Naive B cell (primary cell): ENCODE measurements at regions not wholly inside any gene's neighbourhood (a gene's known extent, or its start where the extent isn't known, plus 50 kb on each side); places are given as distances from the start of the nearest gene placed in this dataset.
"Not testable (repeated sequence)": the region's sequence is repeated elsewhere in the genome, so short reads cannot be mapped to it uniquely, and the experiment has no call there.

Experiments
- ATAC-seq, 2 donors: fragments of 150-1000 bp; cut with Tn5 transposase; 2 replicates each; pipeline ENCODE4 v1.10.0; 2021; ENCODE audit warnings: low read depth in 2 of 2, mild to moderate bottlenecking in 2 of 2, moderate library complexity in 2 of 2
- DNase-seq: peaks from one replicate; pipeline ENCODE4 v3.0.0; 2022
- H3K27ac Mint-ChIP-seq, 6 donors: one replicate each; pipeline ENCODE4 v1.8.0; 2020 to 2022; ENCODE audit warnings: mild to moderate bottlenecking in 6 of 6, mixed read lengths in 6 of 6, moderate library complexity in 5 of 6, inconsistent platforms in 2 of 6
- H3K27me3 Mint-ChIP-seq, 3 donors: one replicate each; pipeline ENCODE4 v1.8.0; 2021 to 2022; ENCODE audit warnings: mixed read lengths in 3 of 3, mild to moderate bottlenecking in 1 of 3
- H3K36me3 Mint-ChIP-seq, 2 donors: one replicate each; pipeline ENCODE4 v1.8.0; 2020 to 2022; ENCODE audit warnings: mixed read lengths in 2 of 2, inconsistent platforms in 1 of 2, mild to moderate bottlenecking in 1 of 2
- H3K4me1 Mint-ChIP-seq, 3 donors: one replicate each; pipeline ENCODE4 v1.8.0; 2020 to 2022; ENCODE audit warnings: mixed read lengths in 3 of 3, inconsistent platforms in 1 of 3, mild to moderate bottlenecking in 1 of 3, moderate library complexity in 1 of 3
- H3K4me3 Mint-ChIP-seq, 8 donors: one replicate each; pipeline ENCODE4 v1.8.0; 2020 to 2022; ENCODE audit warnings: mild to moderate bottlenecking in 8 of 8, mixed read lengths in 8 of 8, moderate library complexity in 8 of 8, inconsistent platforms in 2 of 8
- H3K9me3 Mint-ChIP-seq, 7 donors: one replicate each; pipeline ENCODE4 v1.8.0; 2020 to 2022; ENCODE audit warnings: mixed read lengths in 7 of 7, mild to moderate bottlenecking in 5 of 7, inconsistent platforms in 2 of 7, moderate library complexity in 1 of 7

GRCh38 chr4:66539745-66540144 is 869.5 kb upstream of the EPHA5 start:
- Mint-ChIP-seq H3K9me3 (peaks cover 0 to 4% (median 0%) of the 10 kb centered on the region in 7 donors), H3K4me3 (no peak overlapping the region), H3K27ac (no peak overlapping the region), H3K4me1 (no peaks in the 10 kb centered on the region), H3K36me3 (peaks cover 0 to 4% of the 10 kb centered on the region in 2 donors), H3K27me3 (no peaks in the 10 kb centered on the region)
- DNase-seq: no peak
- no peak for ATAC-seq

- DNase-seq (no peak), ATAC-seq (no peak)
- Mint-ChIP-seq H3K27ac (no peak overlapping the region), H3K9me3 (peaks cover 0 to 16% (median 3%) of the 10 kb centered on the region in 7 donors), H3K27me3 (no peaks in the 10 kb centered on the region), H3K4me3 (no peak overlapping the region), H3K4me1 (no peaks in the 10 kb centered on the region), H3K36me3 (no peaks in the 10 kb centered on the region)
Observed at GRCh38 chr4:66524781-66525180, 854.5 kb upstream of the EPHA5 start.

GRCh38 chr4:66522244-66522643 is 852.0 kb upstream of the EPHA5 start:
- Mint-ChIP-seq H3K36me3 (no peaks in the 10 kb centered on the region), H3K9me3 (peaks cover 0 to 8% (median under 1%) of the 10 kb centered on the region in 7 donors), H3K27me3 (no peaks in the 10 kb centered on the region), H3K4me1 (no peaks in the 10 kb centered on the region), H3K4me3 (no peak overlapping the region), H3K27ac (no peak overlapping the region)
- no peak for DNase-seq
- no peak for ATAC-seq

- Mint-ChIP-seq H3K4me1 (no peaks in the 10 kb centered on the region), H3K36me3 (no peaks in the 10 kb centered on the region), H3K9me3 (peaks cover 0 to 3% (median 0%) of the 10 kb centered on the region in 7 donors), H3K4me3 (no peak overlapping the region), H3K27me3 (no peaks in the 10 kb centered on the region), H3K27ac (no peak overlapping the region)
- ATAC-seq (no peak), DNase-seq (no peak)
Observed at GRCh38 chr4:66516940-66517339, 846.7 kb upstream of the EPHA5 start.

GRCh38 chr4:66506985-66507384 is 836.7 kb upstream of the EPHA5 start:
- Mint-ChIP-seq H3K36me3 (no peaks in the 10 kb centered on the region), H3K4me3 (no peak overlapping the region), H3K27me3 (no peaks in the 10 kb centered on the region), H3K9me3 (peaks cover 0 to under 1% (median 0%) of the 10 kb centered on the region in 7 donors), H3K27ac (no peak overlapping the region), H3K4me1 (no peaks in the 10 kb centered on the region)
- no peak for ATAC-seq
- no peak for DNase-seq

- Mint-ChIP-seq H3K4me1 (no peaks in the 10 kb centered on the region), H3K27me3 (no peaks in the 10 kb centered on the region), H3K27ac (no peak overlapping the region), H3K36me3 (no peaks in the 10 kb centered on the region), H3K4me3 (no peak overlapping the region), H3K9me3 (no peaks in the 10 kb centered on the region)
- ATAC-seq (no peak), DNase-seq (no peak)
Observed at GRCh38 chr4:66501997-66502396, 831.7 kb upstream of the EPHA5 start.

GRCh38 chr4:66490729-66491128 is 820.4 kb upstream of the EPHA5 start:
- Mint-ChIP-seq H3K36me3 (no peaks in the 10 kb centered on the region), H3K4me1 (no peaks in the 10 kb centered on the region), H3K4me3 (no peak overlapping the region), H3K27me3 (no peaks in the 10 kb centered on the region), H3K27ac (no peak overlapping the region), H3K9me3 (peaks cover 0 to 6% (median 0%) of the 10 kb centered on the region in 7 donors)
- ATAC-seq (no peak), DNase-seq (no peak)

GRCh38 chr4:66489783-66490452 is 819.6 kb upstream of the EPHA5 start:
- ATAC-seq (no peak), DNase-seq (no peak)
- Mint-ChIP-seq H3K27ac (no peak overlapping the region), H3K27me3 (no peaks in the 10 kb centered on the region), H3K4me3 (no peak overlapping the region), H3K4me1 (no peaks in the 10 kb centered on the region), H3K9me3 (peaks cover 0 to 6% (median 0%) of the 10 kb centered on the region in 7 donors), H3K36me3 (no peaks in the 10 kb centered on the region)

- Mint-ChIP-seq H3K4me1 (no peaks in the 10 kb centered on the region), H3K27me3 (no peaks in the 10 kb centered on the region), H3K4me3 (no peak overlapping the region), H3K27ac (no peak overlapping the region), H3K36me3 (no peaks in the 10 kb centered on the region), H3K9me3 (peaks cover 0 to 6% (median 0%) of the 10 kb centered on the region in 7 donors)
- no peak for DNase-seq
- no peak for ATAC-seq
Observed at GRCh38 chr4:66489370-66489769, 819.1 kb upstream of the EPHA5 start.

- DNase-seq: no peak
- ATAC-seq: no peak
- Mint-ChIP-seq H3K4me3 (no peak overlapping the region), H3K4me1 (no peaks in the 10 kb centered on the region), H3K27ac (no peak overlapping the region), H3K9me3 (peaks cover 0 to 6% (median 0%) of the 10 kb centered on the region in 7 donors), H3K36me3 (no peaks in the 10 kb centered on the region), H3K27me3 (no peaks in the 10 kb centered on the region)
Observed at GRCh38 chr4:66486068-66486467, 815.8 kb upstream of the EPHA5 start.

GRCh38 chr4:66482186-66482585 is 811.9 kb upstream of the EPHA5 start:
- ATAC-seq (no peak), DNase-seq (no peak)
- Mint-ChIP-seq H3K27ac (no peak overlapping the region), H3K4me3 (no peak overlapping the region), H3K4me1 (no peaks in the 10 kb centered on the region), H3K27me3 (no peaks in the 10 kb centered on the region), H3K36me3 (no peaks in the 10 kb centered on the region), H3K9me3 (peaks cover 0 to 6% (median 2%) of the 10 kb centered on the region in 7 donors)

GRCh38 chr4:66475596-66475995 is 805.3 kb upstream of the EPHA5 start:
- no peak overlapping the region for H3K4me3 Mint-ChIP-seq
- no peak for ATAC-seq

GRCh38 chr4:66465111-66465510 is 794.8 kb upstream of the EPHA5 start:
- Mint-ChIP-seq H3K9me3 (peaks cover 0 to 20% (median 9%) of the 10 kb centered on the region in 7 donors), H3K27ac (no peak overlapping the region), H3K36me3 (no peaks in the 10 kb centered on the region), H3K4me1 (no peaks in the 10 kb centered on the region), H3K27me3 (no peaks in the 10 kb centered on the region), H3K4me3 (no peak overlapping the region)
- ATAC-seq (no peak), DNase-seq (no peak)

More at GRCh38 chr4:66475596-66475995, 805.3 kb upstream of the EPHA5 start:
- no peak for DNase-seq
- no peaks in the 10 kb centered on the region for H3K36me3 Mint-ChIP-seq
- H3K9me3 Mint-ChIP-seq: peaks cover 0 to 26% (median 10%) of the 10 kb centered on the region in 7 donors
- no peaks in the 10 kb centered on the region for H3K27me3 Mint-ChIP-seq
- H3K4me1 Mint-ChIP-seq: no peaks in the 10 kb centered on the region
- H3K27ac Mint-ChIP-seq: no peak overlapping the region

- H3K27me3 Mint-ChIP-seq, H3K36me3 Mint-ChIP-seq, H3K27ac Mint-ChIP-seq, H3K4me1 Mint-ChIP-seq, ATAC-seq, H3K4me3 Mint-ChIP-seq, DNase-seq: not testable (repeated sequence)
- H3K9me3 Mint-ChIP-seq: peaks cover 0 to 33% (median 16%) of the 10 kb centered on the region in 7 donors
Observed at GRCh38 chr4:66462890-66463289, 792.6 kb upstream of the EPHA5 start.

- no peak overlapping the region for H3K27ac Mint-ChIP-seq
- H3K4me3 Mint-ChIP-seq: no peak overlapping the region
- DNase-seq: no peak
- peaks cover 0 to 18% (median 0%) of the 10 kb centered on the region in 7 donors for H3K9me3 Mint-ChIP-seq
- no peak for ATAC-seq
- no peaks in the 10 kb centered on the region for H3K27me3 Mint-ChIP-seq
- H3K36me3 Mint-ChIP-seq: no peaks in the 10 kb centered on the region
- H3K4me1 Mint-ChIP-seq: no peaks in the 10 kb centered on the region
Observed at GRCh38 chr4:66451741-66452140, 781.5 kb upstream of the EPHA5 start.
